GM23248 (cell line): ENCODE measurements at regions not wholly inside any gene's neighbourhood (a gene's known extent, or its start where the extent isn't known, plus 50 kb on each side); places are given as distances from the start of the nearest gene placed in this dataset.

Experiments used
- DNase-seq: peaks from one replicate; pipeline ENCODE4 v3.0.0-alpha.2; 2015
- H2AFZ ChIP-seq: fragments of 200-600 bp; sonication (generic); 2 replicates; pipeline ENCODE4 v1.6.1; 2016; ENCODE audit warnings: antibody characterized with exemption
- H3F3A ChIP-seq: fragments of 200-600 bp; sonication (generic); 2 replicates; pipeline ENCODE4 v1.6.1; 2016; ENCODE audit warnings: mild to moderate bottlenecking, antibody characterized with exemption, mixed run types; ENCODE audit not compliant: insufficient read depth
- H3K27ac ChIP-seq: fragments of 200-600 bp; sonication (generic); 2 replicates; pipeline ENCODE4 v1.5.1; 2016; ENCODE audit warnings: mild to moderate bottlenecking
- H3K27me3 ChIP-seq: fragments of 200-600 bp; sonication (generic); replicated peaks from 2 replicates; pipeline ENCODE4 v1.6.1; 2016; ENCODE audit warnings: mild to moderate bottlenecking; ENCODE audit not compliant: insufficient read depth
- H3K36me3 ChIP-seq: fragments of 200-600 bp; sonication (generic); 2 replicates; pipeline ENCODE4 v1.6.1; 2016; ENCODE audit warnings: low read depth, mild to moderate bottlenecking
- H3K4me1 ChIP-seq: fragments of 200-600 bp; sonication (generic); 2 replicates; pipeline ENCODE4 v1.6.1; 2016; ENCODE audit warnings: mild to moderate bottlenecking; ENCODE audit not compliant: insufficient read depth
- H3K4me2 ChIP-seq: fragments of 200-600 bp; sonication (generic); one replicate; pipeline ENCODE4 v1.6.1; 2016; ENCODE audit warnings: mild to moderate bottlenecking; ENCODE audit not compliant: unreplicated experiment
- H3K4me3 ChIP-seq: fragments of 200-600 bp; sonication (generic); 2 replicates; pipeline ENCODE4 v1.5.1; 2016; ENCODE audit warnings: mild to moderate bottlenecking
- H3K79me2 ChIP-seq: fragments of 200-600 bp; sonication (generic); 2 replicates; pipeline ENCODE4 v1.6.1; 2016; ENCODE audit warnings: mild to moderate bottlenecking; ENCODE audit not compliant: insufficient read depth
- H3K9ac ChIP-seq: fragments of 200-600 bp; sonication (generic); 2 replicates; pipeline ENCODE4 v1.6.1; 2016; ENCODE audit warnings: mild to moderate bottlenecking
- H3K9me2 ChIP-seq: fragments of 200-600 bp; sonication (generic); 2 replicates; pipeline ENCODE4 v1.6.1; 2016; ENCODE audit warnings: mixed run types, mild to moderate bottlenecking, moderate library complexity; ENCODE audit not compliant: insufficient read depth
- H3K9me3 ChIP-seq: fragments of 200-600 bp; sonication (generic); one replicate; pipeline ENCODE4 v1.6.1; 2017; ENCODE audit warnings: low read depth
- H4K20me1 ChIP-seq: fragments of 200-600 bp; sonication (generic); 2 replicates; pipeline ENCODE4 v1.6.0; 2016; ENCODE audit not compliant: insufficient read depth
- EZH2 ChIP-seq: fragments of 200-600 bp; sonication (generic); IDR thresholded peaks from 2 replicates; pipeline ENCODE4 v1.6.1; 2018; ENCODE audit warnings: antibody characterized with exemption, mild to moderate bottlenecking; ENCODE audit not compliant: insufficient read depth, poor library complexity, severe bottlenecking
- EZH2phosphoT487 ChIP-seq: fragments of 200-600 bp; sonication (generic); IDR thresholded peaks from 2 replicates; pipeline ENCODE4 v1.6.1; 2018; ENCODE audit warnings: antibody characterized with exemption, moderate library complexity, mild to moderate bottlenecking, low read depth; ENCODE audit not compliant: insufficient read depth
- WGBS, 2 experiments: methylation state at CpG; one replicate each; pipeline ENCODE4 v1.1.6; 2015 to 2017; ENCODE audit warnings: low lambda C conversion rate in 2 of 2, low coverage in 1 of 2; ENCODE audit errors: missing lambda C conversion rate in 2 of 2; 5-methylcytosine and 5-hydroxymethylcytosine counted together
- in situ Hi-C: fragments of 300-500 bp; cut with MboI; formaldehyde crosslinking; loops from 2 replicates; pipeline ENCODE4 v1.15.0; 2020

GRCh38 chr4:23242962-23243361, 550.2 kb downstream of the GBA3 start:
- H3K9me2 ChIP-seq = no peaks in the 10 kb centered on the region

DNA sequence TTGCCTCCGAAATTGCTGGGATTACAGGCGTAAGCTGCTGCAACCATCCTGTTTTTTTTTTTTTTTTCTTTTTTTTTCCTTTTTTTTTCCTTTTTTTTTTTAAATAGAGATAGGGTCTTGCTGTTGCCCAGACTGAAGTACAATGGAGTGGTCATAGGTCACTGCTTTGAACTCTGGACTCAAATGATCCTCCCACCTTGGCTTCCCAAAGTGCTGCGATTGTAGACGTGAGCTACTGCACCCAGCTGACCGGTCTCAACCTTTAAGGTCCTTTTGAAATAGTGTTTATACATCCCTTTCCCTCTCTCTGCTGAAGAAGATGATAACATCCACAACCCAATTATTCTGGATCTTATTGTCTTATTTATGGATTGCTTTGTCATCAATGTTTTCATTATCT, 548.7 kb downstream of the GBA3 start:
- no peak for TF ChIP-seq EZH2
- no peak for TF ChIP-seq EZH2phosphoT487
- Histone ChIP-seq H3K9me2 (no peaks in the 10 kb centered on the region), H3K79me2 (no peaks in the 10 kb centered on the region), H3K27me3 (no peaks in the 10 kb centered on the region), H4K20me1 (no peaks in the 10 kb centered on the region), H3K4me1 (no peaks in the 10 kb centered on the region), H3K4me3 (no peak overlapping the region), H3K4me2 (no peak overlapping the region), H3K9me3 (no peaks in the 10 kb centered on the region), H3F3A (no peaks in the 10 kb centered on the region), H2AFZ (no peak overlapping the region), H3K27ac (no peak overlapping the region), H3K36me3 (no peaks in the 10 kb centered on the region), H3K9ac (no peak overlapping the region)
- WGBS, 2 experiments = 49 to 54% methylated on average over 4 to 5 of the region's 5 CpGs
- in situ Hi-C loops = no loop called here
- no peak for DNase-seq

More at GRCh38 chr4:23242962-23243361, 550.2 kb downstream of the GBA3 start:
- no peak overlapping the region for H3K27ac ChIP-seq
- H3K79me2 ChIP-seq = no peaks in the 10 kb centered on the region
- no peak overlapping the region for H3K4me2 ChIP-seq
- no peak for TF ChIP-seq EZH2phosphoT487
- no peak for TF ChIP-seq EZH2
- H3F3A ChIP-seq = no peaks in the 10 kb centered on the region
- DNase-seq = no peak
- 7 to 14% methylated on average over 2 of the region's 2 CpGs for WGBS, 2 experiments
- no peaks in the 10 kb centered on the region for H3K27me3 ChIP-seq
- no peaks in the 10 kb centered on the region for H4K20me1 ChIP-seq
- H2AFZ ChIP-seq = no peak overlapping the region
- no peaks in the 10 kb centered on the region for H3K9me3 ChIP-seq
- in situ Hi-C loops = no loop called here
- H3K4me1 ChIP-seq = no peaks in the 10 kb centered on the region
- H3K9ac ChIP-seq = no peak overlapping the region
- H3K36me3 ChIP-seq = no peaks in the 10 kb centered on the region
- no peak overlapping the region for H3K4me3 ChIP-seq

DNA sequence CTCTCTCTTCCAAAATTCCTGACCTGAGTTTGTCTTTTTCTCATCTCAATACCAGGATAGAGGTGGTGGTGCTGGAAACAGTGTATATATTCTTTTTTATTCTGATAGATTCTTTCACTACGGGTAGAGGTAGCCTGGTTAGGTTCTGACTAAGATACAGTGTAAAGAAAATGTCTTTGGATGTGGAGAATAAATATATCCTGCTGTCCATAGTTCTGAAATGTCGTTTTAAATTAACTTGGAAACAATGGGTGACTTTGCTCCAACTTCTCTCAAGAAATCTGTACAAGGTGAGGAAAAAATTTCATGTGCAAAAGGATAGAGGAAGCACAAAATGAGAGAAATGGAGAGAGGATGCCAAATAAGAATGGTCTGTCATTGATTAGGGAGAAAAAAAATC, 546.1 kb downstream of the GBA3 start:
- H4K20me1 ChIP-seq = no peaks in the 10 kb centered on the region
- TF ChIP-seq EZH2phosphoT487 (no peak), EZH2 (no peak)

GRCh38 chr4:23237771-23238170, 545.0 kb downstream of the GBA3 start:
- no peaks in the 10 kb centered on the region for H3K9me2 ChIP-seq
- H3K79me2 ChIP-seq = no peaks in the 10 kb centered on the region
- TF ChIP-seq EZH2 (no peak), EZH2phosphoT487 (no peak)
- no peaks in the 10 kb centered on the region for H4K20me1 ChIP-seq
- no peaks in the 10 kb centered on the region for H3K9me3 ChIP-seq
- no peak overlapping the region for H3K4me3 ChIP-seq
- in situ Hi-C loops = no loop called here
- H3K4me2 ChIP-seq = no peak overlapping the region
- WGBS, 2 experiments = 0% methylated on average over 3 of the region's 3 CpGs
- H3K27me3 ChIP-seq = no peaks in the 10 kb centered on the region
- no peak overlapping the region for H3K27ac ChIP-seq
- no peaks in the 10 kb centered on the region for H3K4me1 ChIP-seq
- H3F3A ChIP-seq = no peaks in the 10 kb centered on the region
- H3K9ac ChIP-seq = no peak overlapping the region
- no peaks in the 10 kb centered on the region for H3K36me3 ChIP-seq
- no peak overlapping the region for H2AFZ ChIP-seq
- no peak for DNase-seq

More for the DNA sequence above, 546.1 kb downstream of the GBA3 start:
- H3K36me3 ChIP-seq = no peaks in the 10 kb centered on the region
- 10 to 12% methylated on average over 2 of the region's 2 CpGs for WGBS, 2 experiments
- no peaks in the 10 kb centered on the region for H3K27me3 ChIP-seq
- in situ Hi-C loops = no loop called here
- no peak for DNase-seq
- no peak overlapping the region for H2AFZ ChIP-seq
- H3F3A ChIP-seq = no peaks in the 10 kb centered on the region
- no peaks in the 10 kb centered on the region for H3K4me1 ChIP-seq
- no peak overlapping the region for H3K9ac ChIP-seq
- no peak overlapping the region for H3K4me3 ChIP-seq
- no peaks in the 10 kb centered on the region for H3K9me2 ChIP-seq
- no peaks in the 10 kb centered on the region for H3K79me2 ChIP-seq
- no peak overlapping the region for H3K27ac ChIP-seq
- no peak overlapping the region for H3K4me2 ChIP-seq
- no peaks in the 10 kb centered on the region for H3K9me3 ChIP-seq

DNA sequence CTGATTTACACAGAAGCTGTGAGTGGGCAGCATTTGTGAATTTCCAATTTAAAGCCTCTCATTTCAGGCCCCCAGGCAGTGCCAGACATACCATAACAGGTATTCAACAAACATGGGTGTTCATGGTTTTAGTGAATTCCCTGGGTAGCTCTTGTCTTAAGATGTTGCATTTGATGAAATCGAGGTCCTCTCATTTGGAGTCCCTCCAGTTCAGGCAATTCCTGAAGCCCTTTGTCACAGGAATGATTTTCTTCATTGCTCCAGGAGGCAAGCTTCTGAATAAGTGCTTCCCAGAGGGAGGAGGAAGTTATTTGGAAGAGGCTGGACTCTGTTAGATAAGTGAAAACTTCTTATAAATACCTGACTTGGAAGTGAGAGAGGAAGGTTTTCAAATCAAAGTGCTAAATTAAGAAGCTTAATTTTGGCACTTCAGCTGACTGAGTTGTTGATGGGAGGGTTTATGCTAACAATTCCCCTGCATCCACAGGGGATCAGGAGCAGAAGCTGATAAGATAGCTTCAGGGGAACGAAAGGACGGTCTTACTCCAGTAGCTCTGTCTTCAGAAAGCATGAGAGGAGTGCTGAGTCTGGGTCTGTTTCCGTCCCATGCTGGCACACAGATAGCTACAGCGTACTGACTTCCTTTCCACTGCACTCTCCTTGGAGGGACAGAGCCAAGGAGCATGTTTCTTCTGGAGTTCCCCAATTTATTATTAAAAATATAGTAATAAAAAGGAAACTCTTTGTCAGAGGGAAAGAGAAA, 543.1 kb downstream of the GBA3 start:
- Histone ChIP-seq H3F3A (no peaks in the 10 kb centered on the region), H3K4me2 (no peak overlapping the region), H2AFZ (no peak overlapping the region), H3K4me3 (no peak overlapping the region), H3K27ac (no peak overlapping the region), H3K9me2 (no peaks in the 10 kb centered on the region), H3K4me1 (no peaks in the 10 kb centered on the region), H3K79me2 (no peaks in the 10 kb centered on the region), H3K9ac (no peak overlapping the region), H3K9me3 (no peaks in the 10 kb centered on the region), H3K27me3 (no peaks in the 10 kb centered on the region), H4K20me1 (no peaks in the 10 kb centered on the region), H3K36me3 (no peaks in the 10 kb centered on the region)
- TF ChIP-seq EZH2phosphoT487 = no peak
- no peak for TF ChIP-seq EZH2
- in situ Hi-C loops = no loop called here
- DNase-seq = no peak
- WGBS, 2 experiments = 3 to 4% methylated on average over 5 of the region's 5 CpGs
